GM21737 (cell line): ENCODE measurements at regions not wholly inside any gene's neighbourhood (a gene's known extent, or its start where the extent isn't known, plus 50 kb on each side); places are given as distances from the start of the nearest gene placed in this dataset.

Source experiments
- ATAC-seq: cut with Tn5 transposase; IDR thresholded peaks from one replicate; pipeline ENCODE4 v1.9.1; 2021; ENCODE audit warnings: mild to moderate bottlenecking, moderate library complexity; ENCODE audit not compliant: unreplicated experiment

DNA sequence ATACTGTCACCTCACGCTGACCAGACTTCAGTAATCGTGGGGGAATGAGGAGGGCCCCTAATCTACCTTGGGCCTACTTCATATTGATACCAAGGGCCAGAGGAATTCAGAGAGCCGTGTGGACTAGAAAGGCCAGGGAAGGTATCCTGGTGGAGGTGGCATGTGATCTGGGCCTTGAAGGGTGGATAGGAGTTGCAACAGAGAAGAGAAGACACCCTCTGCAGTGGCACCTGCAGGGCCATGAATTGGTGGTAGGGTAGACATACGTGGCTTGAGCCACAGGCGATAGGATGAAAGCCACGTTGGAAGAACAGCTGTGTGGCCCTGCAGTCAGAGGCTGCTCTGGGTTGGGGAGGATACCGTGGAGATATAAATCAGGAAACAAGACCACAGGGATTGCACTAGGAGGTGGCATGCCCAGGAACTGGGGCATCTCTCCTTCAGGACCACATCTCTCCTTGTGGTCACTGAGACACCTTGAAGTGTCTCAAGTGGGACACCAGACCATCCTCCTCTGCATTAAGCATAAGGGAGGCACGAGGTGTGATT is 141.4 kb downstream of the CYP26B1 start:
- ATAC-seq, result no peak

GRCh38 chr2:72004976-72005375 is 142.7 kb downstream of the CYP26B1 start:
- ATAC-seq, result no peak

DNA sequence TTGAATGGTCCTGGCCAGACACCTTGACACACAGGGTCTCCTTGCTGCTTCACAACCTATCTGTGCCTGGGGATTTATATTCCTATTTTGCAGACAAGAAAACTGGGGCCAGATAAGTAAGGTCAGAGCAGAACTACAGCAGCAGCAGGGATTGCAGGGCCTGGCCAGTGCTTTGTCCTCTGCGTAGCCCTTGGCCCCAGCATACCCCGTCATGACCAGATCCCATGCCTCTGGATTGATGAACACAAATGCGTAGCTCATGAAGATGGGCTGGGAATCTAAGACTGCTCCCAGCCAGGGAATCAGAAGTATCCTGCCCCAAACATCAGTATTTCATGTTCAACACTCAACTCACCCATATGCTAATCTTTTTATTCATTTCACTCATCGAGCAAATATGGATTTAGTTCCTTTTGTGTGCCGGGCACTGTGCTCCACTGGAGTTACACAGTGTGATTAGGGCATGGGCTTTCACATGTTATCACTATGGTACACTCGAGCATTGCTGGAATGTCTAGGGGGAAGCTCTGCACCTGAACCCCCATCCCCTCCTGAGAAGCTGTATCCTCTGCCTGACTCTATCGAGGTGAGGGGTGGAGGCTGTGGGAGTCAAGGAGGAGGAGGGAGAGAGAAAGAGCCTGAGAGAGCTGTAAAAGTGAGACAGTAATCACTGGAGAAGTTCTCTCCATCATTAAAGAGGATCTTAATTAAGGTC is 143.3 kb downstream of the CYP26B1 start:
- ATAC-seq, result no peak

GRCh38 chr2:72003796-72004195 is 143.9 kb downstream of the CYP26B1 start:
- no peak for ATAC-seq

- ATAC-seq, result no peak
Observed at GRCh38 chr2:72003124-72003523, 144.5 kb downstream of the CYP26B1 start.

DNA sequence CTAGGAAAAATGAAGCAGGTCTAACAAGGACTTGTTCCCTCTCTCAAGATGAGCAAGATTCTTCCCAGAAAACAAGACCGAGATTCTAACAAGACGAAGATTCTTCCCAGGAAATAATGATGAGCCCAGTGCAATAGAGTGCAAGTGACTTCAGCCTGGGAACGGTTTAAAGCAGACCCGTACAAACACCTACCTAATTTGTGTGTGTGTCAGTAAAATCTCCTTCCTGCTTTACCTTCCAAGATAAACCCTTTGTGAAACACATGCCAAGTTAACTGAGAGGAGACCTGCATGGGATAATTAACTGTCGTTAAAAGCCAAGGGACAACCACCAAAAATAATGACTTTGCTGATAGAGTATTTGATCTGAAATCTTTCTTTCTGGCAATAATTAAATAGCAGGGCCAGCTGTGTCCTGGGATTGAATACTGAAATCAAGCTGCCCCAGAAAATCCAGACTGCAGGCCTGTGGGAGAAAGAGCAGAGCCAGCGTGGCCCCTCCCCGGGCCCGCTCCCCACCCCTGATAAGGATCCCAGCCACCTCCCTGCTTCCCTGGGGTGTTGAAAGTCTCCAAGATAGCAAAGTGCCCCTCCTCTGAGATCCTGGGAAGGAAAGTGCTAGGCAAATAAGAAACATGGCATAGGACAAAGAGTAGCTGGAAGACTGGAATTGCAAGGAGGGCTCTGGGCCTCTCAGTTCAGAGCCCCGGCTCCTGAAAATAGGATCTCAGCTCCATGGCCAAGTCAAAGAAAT is 145.5 kb downstream of the CYP26B1 start:
- no peak for ATAC-seq

GRCh38 chr2:72000110-72000509 is 147.6 kb downstream of the CYP26B1 start:
- no peak for ATAC-seq

DNA sequence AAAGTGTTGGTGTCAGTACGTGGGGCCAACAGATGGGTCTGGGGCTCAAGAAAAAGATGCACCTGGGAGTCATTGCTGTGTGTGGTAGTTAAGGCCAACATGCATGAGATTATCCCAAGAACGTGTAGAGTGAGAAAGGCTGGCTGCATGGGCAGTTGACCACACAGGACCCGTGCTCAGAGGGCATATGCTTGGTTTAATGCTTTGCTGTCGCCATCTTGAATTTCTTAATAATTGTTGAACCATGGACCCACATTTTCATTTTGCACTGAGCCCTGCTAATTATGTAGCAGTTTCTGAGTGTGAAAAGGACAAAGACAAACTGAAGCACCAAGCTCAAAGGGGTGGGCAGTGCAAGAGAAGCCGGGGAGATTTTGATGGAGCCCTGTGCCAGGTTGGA is 148.1 kb downstream of the CYP26B1 start:
- ATAC-seq, result no peak

GRCh38 chr2:71997843-71998242 is 149.8 kb downstream of the CYP26B1 start:
- ATAC-seq, result no peak

- no peak for ATAC-seq
Observed at GRCh38 chr2:71995067-71995665, 152.5 kb downstream of the CYP26B1 start.

GRCh38 chr2:71992036-71992435 is 155.6 kb downstream of the CYP26B1 start:
- no peak for ATAC-seq

- no peak for ATAC-seq
Observed at GRCh38 chr2:71991397-71991796, 156.3 kb downstream of the CYP26B1 start.

DNA sequence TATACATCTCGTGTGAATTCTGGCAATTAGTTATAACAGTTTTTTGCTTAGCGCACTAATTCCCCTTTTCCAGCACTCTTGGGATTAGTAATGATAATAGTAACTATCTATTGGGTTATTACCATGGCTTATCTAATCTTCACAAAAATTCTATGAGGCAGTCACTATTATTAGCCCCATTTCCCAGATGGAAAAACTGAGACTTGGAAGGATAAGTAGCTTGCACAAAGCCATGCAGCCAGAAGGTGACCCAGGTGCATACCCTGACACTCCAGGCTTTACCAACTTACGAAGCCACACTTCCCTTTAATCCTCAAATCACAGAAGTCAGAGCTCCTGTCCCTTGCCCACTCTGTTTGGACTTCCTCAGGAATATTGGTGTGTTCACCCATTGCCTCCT is 156.8 kb downstream of the CYP26B1 start:
- ATAC-seq, result no peak

DNA sequence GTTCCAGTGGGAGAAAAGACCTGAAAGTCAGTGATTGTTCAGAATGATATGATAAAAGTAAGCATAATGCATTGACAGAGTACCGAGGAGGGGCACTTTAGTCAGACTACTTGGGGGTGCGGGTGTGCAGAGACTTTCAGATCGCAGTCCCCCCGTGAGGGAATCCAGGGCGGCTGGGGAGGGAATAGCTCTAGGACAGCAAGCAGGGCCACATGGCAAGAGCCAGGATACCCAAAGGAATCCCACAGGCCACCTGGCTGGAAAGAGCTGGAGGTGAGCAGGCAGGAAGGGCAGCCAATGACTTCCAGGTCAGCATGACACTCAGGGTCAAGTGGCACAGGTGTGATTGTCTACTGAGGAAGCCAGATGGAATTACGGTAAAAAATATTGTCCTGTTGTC is 157.5 kb downstream of the CYP26B1 start:
- ATAC-seq, result no peak

DNA sequence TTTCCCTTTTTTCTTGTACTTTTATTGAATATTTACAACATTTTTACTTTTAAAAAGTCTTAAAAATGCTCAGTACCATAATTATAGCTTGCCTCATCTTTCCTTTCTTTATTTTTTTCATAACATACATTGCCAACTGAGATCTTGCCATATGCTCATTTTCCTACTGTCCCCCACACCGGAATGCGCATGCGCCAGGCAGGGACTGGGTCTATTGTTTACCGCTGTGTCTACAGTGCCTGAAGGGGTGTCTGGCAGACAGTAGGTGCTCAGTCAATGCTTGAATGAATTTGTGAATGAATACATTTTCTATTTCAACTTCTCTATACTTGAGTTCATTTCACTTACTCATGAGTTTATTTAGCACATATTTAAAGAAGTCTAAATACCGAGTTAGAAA is 158.0 kb downstream of the CYP26B1 start:
- ATAC-seq, result no peak

DNA sequence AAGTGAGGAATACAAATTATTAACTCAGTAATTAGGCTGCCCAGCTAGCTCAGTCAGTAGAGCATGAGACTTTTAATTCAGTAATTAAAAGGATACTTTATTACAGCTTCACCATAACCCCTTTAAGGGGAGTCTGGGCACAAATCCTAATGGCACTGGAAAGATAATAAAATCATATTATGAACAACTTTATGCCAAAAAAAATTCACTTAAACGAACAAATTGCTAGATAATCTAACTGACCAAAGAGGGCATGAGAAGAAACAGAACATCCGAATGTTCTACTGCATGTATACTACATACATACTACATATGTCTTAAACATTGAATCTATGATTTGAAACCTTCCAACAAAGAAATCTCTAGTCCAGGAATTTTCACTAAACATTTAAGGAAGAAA is 159.5 kb downstream of the CYP26B1 start:
- no peak for ATAC-seq

GRCh38 chr2:71976685-71977084 is 171.0 kb downstream of the CYP26B1 start:
- no peak for ATAC-seq

DNA sequence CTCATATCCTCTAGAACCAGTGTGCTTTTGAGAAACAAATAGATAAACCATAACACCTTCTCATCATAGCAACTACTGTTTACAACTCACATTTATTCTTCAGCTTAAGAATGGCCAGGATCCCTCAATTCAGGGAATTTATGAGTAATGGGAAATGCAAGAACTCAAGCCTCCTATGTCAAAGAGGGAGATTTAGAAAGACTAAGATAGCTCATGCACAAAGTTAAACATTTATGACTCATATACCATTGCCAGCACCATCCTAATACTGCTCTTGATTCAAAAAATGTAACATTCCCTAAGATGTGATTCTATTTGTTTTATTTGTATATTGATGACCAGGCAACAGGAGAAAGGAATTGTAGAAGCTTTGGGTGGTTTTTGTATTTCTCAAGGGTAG is 172.8 kb downstream of the CYP26B1 start:
- no peak for ATAC-seq

DNA sequence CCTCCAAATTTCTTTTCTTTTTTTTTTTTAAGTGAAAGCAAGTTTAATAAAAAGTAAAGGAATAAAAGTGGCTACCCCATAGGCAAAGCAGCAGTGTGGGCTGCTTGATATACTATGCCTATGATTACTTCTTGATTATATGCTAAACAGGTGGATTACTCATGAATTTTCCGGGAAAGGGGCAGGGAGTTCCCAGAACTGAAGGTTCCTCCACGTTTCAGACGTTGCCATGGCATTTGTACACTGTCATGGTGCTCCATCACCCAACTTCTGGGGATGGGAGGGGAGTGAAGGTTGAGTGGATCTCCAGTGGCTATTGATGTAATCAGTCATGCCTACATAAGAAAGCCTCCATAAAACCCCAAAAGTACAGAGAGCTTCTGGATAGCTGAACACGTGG is 176.2 kb downstream of the CYP26B1 start:
- ATAC-seq, result no peak

GRCh38 chr2:71965530-71965929 is 182.1 kb downstream of the CYP26B1 start:
- no peak for ATAC-seq

DNA sequence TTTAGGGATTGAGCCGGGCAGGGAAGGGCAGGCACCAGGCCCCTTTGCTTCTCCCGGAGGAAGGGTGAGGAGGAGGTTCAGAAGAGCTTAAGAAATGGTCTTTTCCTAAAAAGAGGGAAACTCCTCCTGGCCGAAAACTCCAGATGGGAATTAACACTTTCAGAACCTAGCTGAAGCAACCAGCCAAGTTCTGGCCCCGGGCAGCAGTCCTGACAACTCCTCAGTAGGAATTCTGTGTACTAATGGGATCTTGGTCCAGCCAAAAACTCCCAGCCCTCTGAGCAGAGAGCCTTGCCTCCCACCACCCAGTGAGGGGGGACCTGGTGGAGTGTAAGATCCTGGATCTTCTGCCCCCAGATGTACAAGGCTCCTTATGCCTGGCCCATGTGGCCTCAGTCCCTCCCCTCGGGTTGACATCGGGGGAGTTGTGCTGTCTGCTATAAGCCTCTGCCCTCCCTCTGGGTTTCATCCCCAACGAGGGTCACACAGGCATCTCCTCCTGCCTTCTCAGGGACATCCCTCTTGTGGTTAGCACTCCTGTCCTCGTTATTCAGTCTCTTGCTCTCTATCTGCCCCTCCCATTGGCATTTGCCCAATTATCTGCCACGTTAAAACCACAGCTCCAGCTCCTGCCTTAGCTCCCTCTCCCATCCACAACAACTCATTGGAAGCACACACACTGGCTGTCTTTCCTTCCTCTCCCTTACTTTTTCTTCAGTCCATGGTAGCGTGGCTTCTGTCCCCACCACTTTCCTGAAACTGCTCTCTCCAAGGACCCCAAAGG is 184.6 kb downstream of the CYP26B1 start:
- ATAC-seq, result no peak
